ENCODE measurements at regions not wholly inside any gene's neighbourhood (a gene's known extent, or its start where the extent isn't known, plus 50 kb on each side); places are given as distances from the start of the nearest gene placed in this dataset.

DNA sequence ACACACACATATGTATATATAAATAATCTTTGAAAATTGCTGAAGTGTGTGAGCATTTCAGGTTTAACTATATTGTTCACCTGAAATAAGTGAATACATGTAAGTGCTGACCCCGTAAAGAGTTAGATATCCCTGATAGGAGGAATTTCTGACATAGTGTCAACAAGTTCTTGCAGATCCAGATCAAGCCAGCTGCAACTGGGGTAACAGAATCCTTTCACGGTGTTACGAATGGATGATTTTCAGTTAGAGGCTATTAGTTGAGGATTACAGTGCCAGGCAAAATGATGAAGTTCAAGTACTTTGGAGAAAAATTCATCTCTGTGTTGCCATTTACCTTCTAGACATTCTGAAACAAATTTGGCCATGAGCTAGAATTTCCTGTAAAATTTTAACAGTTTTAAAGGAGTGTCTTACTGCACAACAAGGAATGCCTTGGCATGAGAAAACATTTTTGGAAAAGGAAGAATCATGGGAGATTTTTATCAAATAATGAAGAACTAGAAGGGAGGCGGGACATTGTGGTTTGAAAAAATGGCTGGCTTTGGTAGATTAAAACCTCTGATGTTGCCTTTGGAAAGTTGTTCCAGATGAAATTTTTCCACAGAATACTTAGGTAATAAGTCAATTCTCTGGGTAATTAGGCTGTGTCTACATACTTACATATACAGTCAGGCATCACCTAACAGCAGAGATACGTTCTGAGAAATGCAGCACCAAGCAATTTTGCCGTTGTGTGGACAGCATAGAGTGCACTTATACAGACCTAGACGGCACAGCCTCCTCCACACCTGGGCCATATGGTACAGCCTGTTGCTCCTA is 84.4 kb upstream of the FAT1 start:
- H3K4me1 ChIP-seq (ENCODE audit: control extremely low read depth in 1 of 4, control insufficient read depth in 4 of 4, insufficient read depth in 4 of 4, low read length in 3 of 4) = no peaks in the 10 kb centered on the region
- WGBS (ENCODE audit: insufficient coverage) = 94% methylated on average over 7 of the region's 7 CpGs
- no peaks in the 10 kb centered on the region for H3K27me3 ChIP-seq (replicated peaks in 2 of 5; ENCODE audit: control insufficient read depth in 4 of 5, insufficient read depth in 5 of 5, low read length in 4 of 5)
- H3K4me3 ChIP-seq (ENCODE audit: control insufficient read depth in 1 of 7, extremely low read depth in 1 of 7, insufficient read depth in 4 of 7, low read depth in 2 of 7, low read length in 6 of 7) = no peak overlapping the region
- H3K27ac ChIP-seq (ENCODE audit: insufficient read depth in 1 of 2, low read depth in 1 of 2, low read length in 2 of 2, poor library complexity in 1 of 2, severe bottlenecking in 2 of 2) = no peak overlapping the region
- H3K9me3 ChIP-seq (ENCODE audit: control extremely low read depth in 1 of 5, control insufficient read depth in 4 of 5, insufficient read depth in 2 of 5, low read depth in 1 of 5, low read length in 4 of 5) = no peaks in the 10 kb centered on the region
- CTCF ChIA-PET = no interaction called here
- no peaks in the 10 kb centered on the region for H3K36me3 ChIP-seq (ENCODE audit: control insufficient read depth in 4 of 4, insufficient read depth in 4 of 4, low read length in 3 of 4)
- DNase-seq = no peak
- POLR2A ChIA-PET = no interaction called here

- H3K27ac ChIP-seq (ENCODE audit: insufficient read depth in 1 of 2, low read depth in 1 of 2, low read length in 2 of 2, poor library complexity in 1 of 2, severe bottlenecking in 2 of 2) = no peak overlapping the region
- DNase-seq = no peak
- H3K4me3 ChIP-seq (ENCODE audit: control insufficient read depth in 1 of 7, extremely low read depth in 1 of 7, insufficient read depth in 4 of 7, low read depth in 2 of 7, low read length in 6 of 7) = no peak overlapping the region
- POLR2A ChIA-PET = no interaction called here
- CTCF ChIA-PET = no interaction called here
- no peaks in the 10 kb centered on the region for H3K4me1 ChIP-seq (ENCODE audit: control extremely low read depth in 1 of 4, control insufficient read depth in 4 of 4, insufficient read depth in 4 of 4, low read length in 3 of 4)
- WGBS (ENCODE audit: insufficient coverage) = 91% methylated on average over 4 of the region's 7 CpGs
- H3K9me3 ChIP-seq (ENCODE audit: control extremely low read depth in 1 of 5, control insufficient read depth in 4 of 5, insufficient read depth in 2 of 5, low read depth in 1 of 5, low read length in 4 of 5) = no peaks in the 10 kb centered on the region
- no peaks in the 10 kb centered on the region for H3K36me3 ChIP-seq (ENCODE audit: control insufficient read depth in 4 of 4, insufficient read depth in 4 of 4, low read length in 3 of 4)
- no peaks in the 10 kb centered on the region for H3K27me3 ChIP-seq (replicated peaks in 2 of 5; ENCODE audit: control insufficient read depth in 4 of 5, insufficient read depth in 5 of 5, low read length in 4 of 5)
These were observed 85.0 kb upstream of the FAT1 start for GRCh38 chr4:186808630-186809018.

- Histone ChIP-seq H3K4me3 (ENCODE audit: control insufficient read depth in 1 of 7, extremely low read depth in 1 of 7, insufficient read depth in 4 of 7, low read depth in 2 of 7, low read length in 6 of 7) (no peak overlapping the region), H3K27me3 (replicated peaks in 2 of 5; ENCODE audit: control insufficient read depth in 4 of 5, insufficient read depth in 5 of 5, low read length in 4 of 5) (no peaks in the 10 kb centered on the region), H3K9me3 (ENCODE audit: control extremely low read depth in 1 of 5, control insufficient read depth in 4 of 5, insufficient read depth in 2 of 5, low read depth in 1 of 5, low read length in 4 of 5) (no peaks in the 10 kb centered on the region), H3K36me3 (ENCODE audit: control insufficient read depth in 4 of 4, insufficient read depth in 4 of 4, low read length in 3 of 4) (no peaks in the 10 kb centered on the region), H3K4me1 (ENCODE audit: control extremely low read depth in 1 of 4, control insufficient read depth in 4 of 4, insufficient read depth in 4 of 4, low read length in 3 of 4) (no peaks in the 10 kb centered on the region), H3K27ac (ENCODE audit: insufficient read depth in 1 of 2, low read depth in 1 of 2, low read length in 2 of 2, poor library complexity in 1 of 2, severe bottlenecking in 2 of 2) (no peak overlapping the region)
- ChIA-PET POLR2A (no interaction called here), CTCF (no interaction called here)
- WGBS (ENCODE audit: insufficient coverage) = 94% methylated on average over 2 of the region's 2 CpGs
- no peak for DNase-seq
These were observed 85.4 kb upstream of the FAT1 start for GRCh38 chr4:186809070-186809469.

DNA sequence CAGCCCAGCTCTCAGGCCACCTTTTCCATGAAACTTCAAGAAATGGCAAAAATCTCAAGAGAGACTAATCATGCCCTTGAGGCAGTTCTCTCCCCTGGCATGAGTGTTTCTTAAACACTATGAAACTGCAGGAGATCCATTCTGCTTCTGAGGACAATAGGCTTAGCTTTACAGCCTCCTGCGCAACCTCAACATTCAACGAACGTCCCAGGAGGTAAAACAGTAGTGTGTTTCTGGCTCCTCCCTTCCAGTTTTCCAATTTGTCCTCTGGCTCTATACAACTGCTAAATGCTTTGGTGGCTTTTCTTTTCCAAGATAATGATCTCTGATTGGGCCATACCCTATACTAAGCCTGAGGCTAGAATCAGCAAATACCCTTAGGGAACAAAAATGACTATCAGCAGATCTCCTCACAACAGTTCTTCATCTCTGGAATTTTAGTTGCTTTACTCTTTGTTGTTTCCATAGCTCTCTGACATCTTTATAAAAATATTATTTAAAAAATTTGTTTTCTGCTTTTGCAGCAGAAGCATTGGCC is 87.0 kb upstream of the FAT1 start:
- POLR2A ChIA-PET = no interaction called here
- H3K27ac ChIP-seq (ENCODE audit: insufficient read depth in 1 of 2, low read depth in 1 of 2, low read length in 2 of 2, poor library complexity in 1 of 2, severe bottlenecking in 2 of 2) = no peak overlapping the region
- WGBS (ENCODE audit: insufficient coverage) = 90% methylated on average over 3 of the region's 3 CpGs
- no peaks in the 10 kb centered on the region for H3K36me3 ChIP-seq (ENCODE audit: control insufficient read depth in 4 of 4, insufficient read depth in 4 of 4, low read length in 3 of 4)
- no peaks in the 10 kb centered on the region for H3K9me3 ChIP-seq (ENCODE audit: control extremely low read depth in 1 of 5, control insufficient read depth in 4 of 5, insufficient read depth in 2 of 5, low read depth in 1 of 5, low read length in 4 of 5)
- H3K4me3 ChIP-seq (ENCODE audit: control insufficient read depth in 1 of 7, extremely low read depth in 1 of 7, insufficient read depth in 4 of 7, low read depth in 2 of 7, low read length in 6 of 7) = no peak overlapping the region
- H3K4me1 ChIP-seq (ENCODE audit: control extremely low read depth in 1 of 4, control insufficient read depth in 4 of 4, insufficient read depth in 4 of 4, low read length in 3 of 4) = no peaks in the 10 kb centered on the region
- no peaks in the 10 kb centered on the region for H3K27me3 ChIP-seq (replicated peaks in 2 of 5; ENCODE audit: control insufficient read depth in 4 of 5, insufficient read depth in 5 of 5, low read length in 4 of 5)
- DNase-seq = no peak
- CTCF ChIA-PET = no interaction called here

GRCh38 chr4:186812592-186812991 is 88.9 kb upstream of the FAT1 start:
- Histone ChIP-seq H3K4me1 (ENCODE audit: control extremely low read depth in 1 of 4, control insufficient read depth in 4 of 4, insufficient read depth in 4 of 4, low read length in 3 of 4) (no peaks in the 10 kb centered on the region), H3K9me3 (ENCODE audit: control extremely low read depth in 1 of 5, control insufficient read depth in 4 of 5, insufficient read depth in 2 of 5, low read depth in 1 of 5, low read length in 4 of 5) (no peaks in the 10 kb centered on the region), H3K36me3 (ENCODE audit: control insufficient read depth in 4 of 4, insufficient read depth in 4 of 4, low read length in 3 of 4) (no peaks in the 10 kb centered on the region), H3K4me3 (ENCODE audit: control insufficient read depth in 1 of 7, extremely low read depth in 1 of 7, insufficient read depth in 4 of 7, low read depth in 2 of 7, low read length in 6 of 7) (no peak overlapping the region), H3K27me3 (replicated peaks in 2 of 5; ENCODE audit: control insufficient read depth in 4 of 5, insufficient read depth in 5 of 5, low read length in 4 of 5) (no peaks in the 10 kb centered on the region), H3K27ac (ENCODE audit: insufficient read depth in 1 of 2, low read depth in 1 of 2, low read length in 2 of 2, poor library complexity in 1 of 2, severe bottlenecking in 2 of 2) (no peak overlapping the region)
- POLR2A ChIA-PET = no interaction called here
- CTCF ChIA-PET = interaction anchor here (1.0 kb wide), 1 partner anchor 10 kb away, joined by 3 read pairs; no protein-coding TSS in a partner anchor
- DNase-seq = no peak

DNA sequence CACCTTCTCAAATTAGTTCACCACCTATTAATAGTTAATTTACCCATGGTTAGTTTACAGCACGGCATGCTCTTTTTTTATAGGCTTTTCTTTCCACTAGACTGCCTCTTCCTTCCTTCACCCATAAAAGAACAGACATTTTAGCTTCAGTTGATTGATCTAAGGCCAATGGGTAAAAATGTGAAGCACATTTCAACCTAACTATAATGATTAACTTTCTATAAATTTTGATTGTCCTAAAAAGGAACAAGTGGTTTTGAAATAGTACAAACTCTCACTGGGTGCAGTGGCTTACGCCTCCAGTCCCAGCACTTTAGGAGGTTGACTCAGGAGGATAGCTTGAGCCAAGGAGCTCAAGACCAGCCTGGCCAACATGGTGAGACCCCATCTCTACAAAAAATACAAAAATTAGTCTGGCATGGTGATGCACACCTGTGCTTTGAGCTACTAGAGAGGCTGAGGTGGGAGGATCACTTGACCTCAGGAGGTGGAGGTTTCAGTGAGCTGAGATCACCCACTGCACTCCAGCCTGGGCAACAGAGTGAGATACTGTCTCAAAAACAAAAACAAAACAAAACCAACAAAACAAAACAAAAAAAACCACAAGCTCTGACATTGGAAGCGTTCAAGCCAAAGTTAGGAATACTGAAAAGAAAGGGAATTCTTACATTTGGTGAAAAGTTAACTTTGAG is 89.9 kb upstream of the FAT1 start:
- WGBS (ENCODE audit: insufficient coverage) = 67% methylated on average over 1 of the region's 3 CpGs
- no peaks in the 10 kb centered on the region for H3K36me3 ChIP-seq (ENCODE audit: control insufficient read depth in 4 of 4, insufficient read depth in 4 of 4, low read length in 3 of 4)
- no peak overlapping the region for H3K27ac ChIP-seq (ENCODE audit: insufficient read depth in 1 of 2, low read depth in 1 of 2, low read length in 2 of 2, poor library complexity in 1 of 2, severe bottlenecking in 2 of 2)
- no peak overlapping the region for H3K4me3 ChIP-seq (ENCODE audit: control insufficient read depth in 1 of 7, extremely low read depth in 1 of 7, insufficient read depth in 4 of 7, low read depth in 2 of 7, low read length in 6 of 7)
- no peaks in the 10 kb centered on the region for H3K27me3 ChIP-seq (replicated peaks in 2 of 5; ENCODE audit: control insufficient read depth in 4 of 5, insufficient read depth in 5 of 5, low read length in 4 of 5)
- H3K4me1 ChIP-seq (ENCODE audit: control extremely low read depth in 1 of 4, control insufficient read depth in 4 of 4, insufficient read depth in 4 of 4, low read length in 3 of 4) = no peaks in the 10 kb centered on the region
- H3K9me3 ChIP-seq (ENCODE audit: control extremely low read depth in 1 of 5, control insufficient read depth in 4 of 5, insufficient read depth in 2 of 5, low read depth in 1 of 5, low read length in 4 of 5) = no peaks in the 10 kb centered on the region
- POLR2A ChIA-PET = no interaction called here
- CTCF ChIA-PET = interaction anchor here (0.7 to 1.0 kb wide), 2 partner anchors 9 to 17 kb away, joined by 3 read pairs; no protein-coding TSS in a partner anchor
- no peak for DNase-seq

DNA sequence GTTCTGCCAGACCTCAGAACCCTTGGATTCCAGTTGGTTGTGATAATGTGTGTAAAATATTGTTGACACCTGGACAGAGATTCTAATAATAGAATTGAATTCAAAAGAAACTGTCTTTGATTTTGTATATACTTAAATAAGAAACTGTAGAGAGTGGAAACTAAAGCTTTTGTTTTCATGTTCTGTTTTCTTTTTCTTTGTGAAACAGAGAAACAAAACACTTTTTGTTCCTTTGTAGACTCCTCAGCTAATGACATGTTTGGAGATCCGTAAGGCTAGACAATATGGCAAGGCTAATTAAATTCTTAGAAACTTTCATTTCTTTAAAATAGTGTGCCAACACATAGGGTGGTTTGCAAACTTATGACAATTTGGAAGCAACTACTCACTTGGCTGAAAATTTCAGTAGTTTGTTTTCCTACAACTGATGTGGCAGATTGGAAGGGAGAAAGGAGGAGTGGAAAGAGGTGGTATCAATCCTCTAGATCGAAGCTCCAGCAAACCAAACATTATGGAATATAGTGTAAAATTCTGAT is 90.9 kb upstream of the FAT1 start:
- POLR2A ChIA-PET = no interaction called here
- DNase-seq = no peak
- H3K36me3 ChIP-seq (ENCODE audit: control insufficient read depth in 4 of 4, insufficient read depth in 4 of 4, low read length in 3 of 4) = no peaks in the 10 kb centered on the region
- H3K4me1 ChIP-seq (ENCODE audit: control extremely low read depth in 1 of 4, control insufficient read depth in 4 of 4, insufficient read depth in 4 of 4, low read length in 3 of 4) = no peaks in the 10 kb centered on the region
- H3K27me3 ChIP-seq (replicated peaks in 2 of 5; ENCODE audit: control insufficient read depth in 4 of 5, insufficient read depth in 5 of 5, low read length in 4 of 5) = no peaks in the 10 kb centered on the region
- no peak overlapping the region for H3K27ac ChIP-seq (ENCODE audit: insufficient read depth in 1 of 2, low read depth in 1 of 2, low read length in 2 of 2, poor library complexity in 1 of 2, severe bottlenecking in 2 of 2)
- no peaks in the 10 kb centered on the region for H3K9me3 ChIP-seq (ENCODE audit: control extremely low read depth in 1 of 5, control insufficient read depth in 4 of 5, insufficient read depth in 2 of 5, low read depth in 1 of 5, low read length in 4 of 5)
- WGBS (ENCODE audit: insufficient coverage) = no CpG with 5 or more reads among the region's 2 CpGs
- no peak overlapping the region for H3K4me3 ChIP-seq (ENCODE audit: control insufficient read depth in 1 of 7, extremely low read depth in 1 of 7, insufficient read depth in 4 of 7, low read depth in 2 of 7, low read length in 6 of 7)
- CTCF ChIA-PET = no interaction called here
